WERI-Rb-1 (cell line): ENCODE measurements at regions not wholly inside any gene's neighbourhood (a gene's known extent, or its start where the extent isn't known, plus 50 kb on each side); places are given as distances from the start of the nearest gene placed in this dataset.

Experiments used
- DNase-seq: peaks from one replicate; pipeline ENCODE4 v3.0.0-alpha.2; 2020
- H3K27ac ChIP-seq: fragments of 250-450 bp; sonication (Bioruptor Pico); 2 replicates; pipeline ENCODE4 v1.5.1; 2020; ENCODE audit warnings: mild to moderate bottlenecking, moderate library complexity
- H3K27me3 ChIP-seq: fragments of 250-450 bp; sonication (Bioruptor Pico); 2 replicates; pipeline ENCODE4 v1.5.1; 2021; ENCODE audit warnings: mild to moderate bottlenecking, low read depth, moderate library complexity; ENCODE audit not compliant: insufficient read depth, severe bottlenecking
- H3K36me3 ChIP-seq: fragments of 250-450 bp; sonication (Bioruptor Pico); 2 replicates; pipeline ENCODE4 v1.5.1; 2020; ENCODE audit warnings: mild to moderate bottlenecking, moderate library complexity
- H3K4me3 ChIP-seq: 2 replicates; pipeline ENCODE4 v1.5.1; 2011; ENCODE audit warnings: low read depth, mild to moderate bottlenecking, control low read depth, low read length
- H3K9me3 ChIP-seq: fragments of 250-450 bp; sonication (Bioruptor Pico); 2 replicates; pipeline ENCODE4 v1.5.1; 2021; ENCODE audit warnings: mild to moderate bottlenecking, moderate library complexity; ENCODE audit not compliant: severe bottlenecking
- TF ChIP-seq, protein P1 (sequence below): IDR thresholded peaks from 2 replicates; pipeline ENCODE4 v1.5.1; 2011; ENCODE audit warnings: low read depth, mild to moderate bottlenecking, control low read depth, inconsistent platforms, low read length

GRCh38 chr7:46756996-46757395 lies 824.9 kb downstream of the TNS3 start:
- no peaks in the 10 kb centered on the region for H3K27me3 ChIP-seq
- H3K36me3 ChIP-seq: no peaks in the 10 kb centered on the region
- H3K27ac ChIP-seq: no peak overlapping the region
- DNase-seq: no peak
- TF ChIP-seq, protein P1, sequence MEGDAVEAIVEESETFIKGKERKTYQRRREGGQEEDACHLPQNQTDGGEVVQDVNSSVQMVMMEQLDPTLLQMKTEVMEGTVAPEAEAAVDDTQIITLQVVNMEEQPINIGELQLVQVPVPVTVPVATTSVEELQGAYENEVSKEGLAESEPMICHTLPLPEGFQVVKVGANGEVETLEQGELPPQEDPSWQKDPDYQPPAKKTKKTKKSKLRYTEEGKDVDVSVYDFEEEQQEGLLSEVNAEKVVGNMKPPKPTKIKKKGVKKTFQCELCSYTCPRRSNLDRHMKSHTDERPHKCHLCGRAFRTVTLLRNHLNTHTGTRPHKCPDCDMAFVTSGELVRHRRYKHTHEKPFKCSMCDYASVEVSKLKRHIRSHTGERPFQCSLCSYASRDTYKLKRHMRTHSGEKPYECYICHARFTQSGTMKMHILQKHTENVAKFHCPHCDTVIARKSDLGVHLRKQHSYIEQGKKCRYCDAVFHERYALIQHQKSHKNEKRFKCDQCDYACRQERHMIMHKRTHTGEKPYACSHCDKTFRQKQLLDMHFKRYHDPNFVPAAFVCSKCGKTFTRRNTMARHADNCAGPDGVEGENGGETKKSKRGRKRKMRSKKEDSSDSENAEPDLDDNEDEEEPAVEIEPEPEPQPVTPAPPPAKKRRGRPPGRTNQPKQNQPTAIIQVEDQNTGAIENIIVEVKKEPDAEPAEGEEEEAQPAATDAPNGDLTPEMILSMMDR: no peak
- no peaks in the 10 kb centered on the region for H3K9me3 ChIP-seq
- H3K4me3 ChIP-seq: no peak overlapping the region

- no peaks in the 10 kb centered on the region for H3K27me3 ChIP-seq
- TF ChIP-seq, protein P1: no peak
- H3K4me3 ChIP-seq: no peak overlapping the region
- no peak for DNase-seq
- no peak overlapping the region for H3K27ac ChIP-seq
- no peaks in the 10 kb centered on the region for H3K36me3 ChIP-seq
- no peaks in the 10 kb centered on the region for H3K9me3 ChIP-seq
These were observed 825.7 kb downstream of the TNS3 start for GRCh38 chr7:46756256-46756655.

DNA sequence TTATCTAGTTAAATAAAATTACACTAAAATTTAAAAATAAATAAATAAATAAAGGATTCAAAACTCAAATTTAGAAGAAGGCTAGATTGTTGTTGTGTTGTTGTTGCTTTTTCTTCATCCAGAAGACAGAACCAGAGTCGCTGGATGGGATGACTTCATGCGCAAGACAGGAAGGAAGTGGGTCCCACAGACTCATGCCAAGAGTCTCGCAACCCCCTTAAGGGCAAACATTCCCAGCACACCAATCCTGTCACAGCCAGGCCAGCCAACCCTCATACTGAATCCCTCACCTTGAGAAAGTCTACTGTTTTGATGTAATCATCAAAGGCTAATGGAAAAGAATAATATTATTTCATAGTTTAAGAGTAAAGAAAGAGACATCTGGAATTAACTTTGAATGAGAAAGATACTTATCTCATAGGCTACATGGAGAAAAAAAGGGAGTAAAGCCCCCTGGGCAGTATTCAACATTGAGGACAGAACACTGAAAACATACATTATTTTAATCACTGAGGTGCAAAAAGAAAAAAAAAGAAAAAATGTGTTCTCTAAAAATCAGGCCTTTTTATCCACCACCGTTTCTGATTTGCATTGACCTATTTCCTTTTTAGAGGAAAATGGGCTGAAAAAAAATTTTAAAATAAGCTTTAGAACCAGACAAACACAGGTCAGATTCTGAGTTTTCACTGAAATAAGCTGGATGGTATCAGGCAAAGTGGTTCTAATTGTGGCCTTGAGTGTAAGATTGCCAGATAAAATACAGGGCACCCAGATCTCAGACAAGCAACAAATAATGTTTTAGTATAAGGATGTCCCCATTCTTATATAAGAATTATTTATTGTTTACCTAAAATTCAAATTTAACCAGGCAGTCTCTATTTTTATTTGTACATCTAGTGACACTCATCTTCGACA lies 826.5 kb downstream of the TNS3 start:
- Histone ChIP-seq H3K36me3 (no peaks in the 10 kb centered on the region), H3K27me3 (no peaks in the 10 kb centered on the region), H3K4me3 (no peak overlapping the region), H3K27ac (no peak overlapping the region), H3K9me3 (no peaks in the 10 kb centered on the region)
- no peak for DNase-seq
- TF ChIP-seq, protein P1: no peak

- DNase-seq: no peak
These were observed 827.7 kb downstream of the TNS3 start for GRCh38 chr7:46754140-46754720.

GRCh38 chr7:46753662-46754061 lies 828.2 kb downstream of the TNS3 start:
- no peak for DNase-seq
- no peaks in the 10 kb centered on the region for H3K27me3 ChIP-seq
- TF ChIP-seq, protein P1: no peak
- no peak overlapping the region for H3K27ac ChIP-seq
- H3K9me3 ChIP-seq: no peaks in the 10 kb centered on the region
- H3K36me3 ChIP-seq: no peaks in the 10 kb centered on the region
- no peak overlapping the region for H3K4me3 ChIP-seq

More at GRCh38 chr7:46754140-46754720, 827.7 kb downstream of the TNS3 start:
- H3K36me3 ChIP-seq: no peaks in the 10 kb centered on the region
- TF ChIP-seq, protein P1: no peak
- H3K27ac ChIP-seq: no peak overlapping the region
- no peak overlapping the region for H3K4me3 ChIP-seq
- no peaks in the 10 kb centered on the region for H3K9me3 ChIP-seq
- no peaks in the 10 kb centered on the region for H3K27me3 ChIP-seq
